ENCODE measurements at regions not wholly inside any gene's neighbourhood (a gene's known extent, or its start where the extent isn't known, plus 50 kb on each side); places are given as distances from the start of the nearest gene placed in this dataset.
"Not testable (repeated sequence)": the region's sequence is repeated elsewhere in the genome, so short reads cannot be mapped to it uniquely, and the experiment has no call there.

- no peak for DNase-seq (ENCODE audit: low spot score)
These were observed 87.8 kb downstream of the HFE start for GRCh38 chr6:26175033-26175427.

- no peak for DNase-seq (ENCODE audit: low spot score)
These were observed 88.4 kb downstream of the HFE start for GRCh38 chr6:26175428-26176181.

GRCh38 chr6:26179675-26180074 is 92.4 kb downstream of the HFE start:
- no peak for DNase-seq (ENCODE audit: low spot score)

DNA sequence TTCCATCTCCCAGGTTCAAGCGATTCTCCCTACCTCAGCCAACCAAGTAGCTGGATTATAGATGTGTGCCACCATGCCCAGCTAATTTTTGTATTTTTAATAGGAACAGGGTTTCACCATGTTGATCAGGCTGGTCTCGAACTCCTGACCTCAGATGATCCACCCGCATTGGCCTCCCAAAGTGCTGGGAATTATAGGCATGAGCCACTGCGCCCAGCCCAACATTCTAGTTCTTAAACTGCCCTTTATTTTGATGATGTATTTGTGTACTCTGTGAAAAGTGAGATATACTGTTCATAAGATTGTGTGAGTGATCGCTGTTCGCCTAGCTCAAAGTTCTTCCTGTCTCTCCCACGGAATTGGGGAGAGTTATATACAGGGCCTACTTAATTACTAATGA is 93.1 kb downstream of the HFE start:
- no peak for DNase-seq (ENCODE audit: low spot score)

DNA sequence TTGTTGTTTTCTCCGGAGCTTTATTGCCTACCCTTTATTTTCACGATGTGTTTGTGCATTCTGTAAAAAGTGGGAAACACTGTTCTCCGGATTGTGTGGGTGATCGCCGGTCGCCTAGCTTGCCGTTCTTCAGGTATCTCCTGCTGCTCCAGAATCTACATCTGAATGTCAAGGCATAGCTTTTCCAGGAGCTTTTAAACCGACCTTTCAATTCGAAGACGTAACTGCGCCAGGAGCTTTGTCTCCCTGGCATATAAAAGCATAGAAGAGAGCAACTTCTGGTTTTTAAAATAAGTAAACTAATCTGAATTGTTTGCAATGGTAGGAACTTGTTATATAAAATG is 96.0 kb downstream of the HFE start:
- DNase-seq (ENCODE audit: low spot score), result no peak

GRCh38 chr6:26183581-26184366 is 96.5 kb downstream of the HFE start:
- peak; percentile 76 for DNase-seq (ENCODE audit: low spot score)

- no peak for DNase-seq (ENCODE audit: low spot score)
These were observed 97.2 kb downstream of the HFE start for GRCh38 chr6:26184367-26184891.

DNA sequence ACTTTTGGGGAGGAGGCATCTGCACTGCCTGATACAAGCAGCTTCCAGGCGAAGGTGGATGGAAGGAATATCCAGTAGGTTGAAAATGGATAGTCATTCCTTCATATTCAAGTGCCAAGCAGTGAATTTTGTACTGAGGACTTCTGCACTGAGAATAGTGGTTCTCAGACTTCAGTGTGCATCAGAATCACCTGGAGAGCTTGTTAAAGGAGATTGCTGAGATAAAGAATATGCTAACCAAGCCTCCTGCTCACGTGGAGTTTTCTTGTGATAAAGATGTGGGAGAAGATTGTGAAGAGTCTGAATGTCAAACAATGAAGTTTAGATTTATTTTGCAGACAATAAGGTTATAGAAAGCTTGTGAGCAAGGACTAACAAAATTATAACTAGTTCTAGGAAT is 97.8 kb downstream of the HFE start:
- DNase-seq (ENCODE audit: low spot score), result no peak

GRCh38 chr6:26185802-26186201 is 98.6 kb downstream of the HFE start:
- DNase-seq (ENCODE audit: low spot score), result no peak

DNA sequence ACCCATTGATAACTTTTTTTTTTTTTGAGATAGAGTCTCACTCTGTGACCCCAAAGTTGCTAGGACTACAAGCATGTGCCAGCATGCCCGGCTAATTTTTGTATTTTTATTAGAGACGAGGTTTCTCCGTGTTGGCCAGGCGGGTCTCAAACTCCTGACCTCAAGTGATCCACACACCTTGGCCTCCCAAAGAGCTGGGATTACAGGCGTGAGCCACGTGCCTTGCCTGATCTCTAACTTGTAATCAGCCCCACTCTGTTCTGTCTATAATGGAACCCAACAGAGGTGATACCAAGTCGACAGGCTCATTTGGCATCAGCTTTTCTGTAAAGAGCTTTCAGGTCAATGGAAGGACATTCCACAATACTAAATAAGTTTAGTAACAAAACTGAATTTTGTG is 99.4 kb downstream of the HFE start:
- DNase-seq (ENCODE audit: low spot score), result no peak

GRCh38 chr6:26187292-26187691 is 100.1 kb downstream of the HFE start:
- no peak for DNase-seq (ENCODE audit: low spot score)

GRCh38 chr6:26187981-26188635 is 100.9 kb downstream of the HFE start:
- peak; percentile 41 for DNase-seq (ENCODE audit: low spot score)

- not testable (repeated sequence) for DNase-seq (ENCODE audit: low spot score)
These were observed 104.3 kb downstream of the HFE start for GRCh38 chr6:26191512-26191911.

DNA sequence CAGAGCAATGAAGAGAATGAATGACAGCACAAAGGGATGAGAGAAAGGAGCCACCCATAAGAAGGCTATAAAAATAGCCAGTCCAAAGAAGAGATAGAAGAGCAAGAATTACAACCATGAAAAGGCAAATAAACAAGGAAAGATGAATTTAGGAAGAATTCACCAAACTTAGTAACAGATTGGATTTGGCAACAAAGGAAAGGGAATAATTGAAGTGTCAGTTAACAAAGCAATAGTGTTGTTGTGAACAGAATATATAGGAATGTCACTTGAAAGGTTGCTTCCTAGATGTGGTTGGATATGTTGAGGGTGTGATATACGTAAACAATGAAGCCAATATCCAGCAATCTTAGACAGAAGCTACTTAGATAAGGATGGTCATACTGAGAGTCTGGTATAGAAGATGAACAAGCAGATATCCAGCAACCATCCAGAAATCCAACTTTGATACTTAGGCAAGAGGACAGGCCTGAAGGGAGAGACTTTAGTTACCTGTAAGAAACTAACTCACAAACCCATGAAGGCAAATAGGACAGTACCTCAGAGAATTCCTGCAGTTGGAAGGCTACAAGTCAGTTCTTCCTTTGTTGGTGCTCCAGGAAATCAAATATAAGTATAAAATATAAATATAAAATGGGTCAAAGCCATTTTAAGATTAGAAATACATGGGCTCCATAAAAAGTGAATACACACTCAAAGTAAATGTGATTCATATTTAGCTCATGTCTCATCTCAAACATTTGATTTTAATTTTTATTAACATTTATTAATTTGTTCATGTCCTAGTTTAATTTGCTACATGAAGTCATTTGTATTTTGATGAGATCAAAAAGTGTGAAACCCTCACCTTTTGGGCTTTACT is 106.5 kb downstream of the HFE start:
- DNase-seq (ENCODE audit: low spot score), result no peak

DNA sequence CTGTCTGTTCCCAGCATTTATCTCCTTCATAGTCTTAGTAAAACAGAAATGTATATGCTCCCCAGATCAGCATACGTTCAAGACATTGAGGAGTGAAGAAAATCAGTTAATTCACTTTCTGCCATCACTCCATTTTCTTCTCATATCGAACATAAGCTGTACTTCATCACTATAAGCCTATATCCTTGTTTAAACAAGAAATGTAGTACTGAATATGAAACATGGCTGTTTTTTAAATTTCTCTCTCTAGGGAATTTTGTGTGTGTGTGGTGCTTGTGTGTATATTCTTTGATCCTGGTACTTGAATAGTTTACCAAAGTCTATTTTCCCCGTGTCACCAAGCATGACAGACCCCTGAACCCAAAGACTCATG is 107.1 kb downstream of the HFE start:
- no peak for DNase-seq (ENCODE audit: low spot score)

GRCh38 chr6:26194816-26195375 is 107.7 kb downstream of the HFE start:
- DNase-seq (ENCODE audit: low spot score), result no peak

DNA sequence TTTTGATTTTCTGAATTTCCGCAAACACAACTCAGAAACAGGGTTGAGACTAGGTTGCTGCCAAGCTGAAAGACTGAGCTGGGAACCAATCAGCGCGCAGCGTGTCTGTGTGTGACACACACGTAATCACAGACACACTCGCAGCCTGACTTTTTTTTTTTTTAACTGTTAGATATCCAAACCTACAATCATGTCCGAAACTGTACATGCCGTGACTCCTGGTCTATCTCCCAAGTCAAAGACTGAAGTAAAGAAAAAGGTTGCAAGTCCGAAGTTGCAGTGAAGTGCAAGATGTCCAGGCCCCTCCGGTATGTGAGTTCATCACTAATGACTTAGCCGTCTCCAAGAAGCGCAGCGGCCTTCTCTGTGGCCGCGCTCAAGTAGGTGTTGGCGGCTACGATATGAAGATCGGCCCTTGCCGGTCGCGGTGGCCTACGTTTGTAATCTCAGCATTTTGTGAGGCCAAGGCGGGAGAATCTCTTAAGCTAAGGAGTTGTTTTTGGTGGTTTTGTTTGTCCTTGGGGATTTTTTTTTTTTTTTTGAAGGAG is 108.2 kb downstream of the HFE start:
- peak; percentile 81 for DNase-seq (ENCODE audit: low spot score)

- no peak for DNase-seq (ENCODE audit: low spot score)
These were observed 109.0 kb downstream of the HFE start for GRCh38 chr6:26195924-26196845.

DNA sequence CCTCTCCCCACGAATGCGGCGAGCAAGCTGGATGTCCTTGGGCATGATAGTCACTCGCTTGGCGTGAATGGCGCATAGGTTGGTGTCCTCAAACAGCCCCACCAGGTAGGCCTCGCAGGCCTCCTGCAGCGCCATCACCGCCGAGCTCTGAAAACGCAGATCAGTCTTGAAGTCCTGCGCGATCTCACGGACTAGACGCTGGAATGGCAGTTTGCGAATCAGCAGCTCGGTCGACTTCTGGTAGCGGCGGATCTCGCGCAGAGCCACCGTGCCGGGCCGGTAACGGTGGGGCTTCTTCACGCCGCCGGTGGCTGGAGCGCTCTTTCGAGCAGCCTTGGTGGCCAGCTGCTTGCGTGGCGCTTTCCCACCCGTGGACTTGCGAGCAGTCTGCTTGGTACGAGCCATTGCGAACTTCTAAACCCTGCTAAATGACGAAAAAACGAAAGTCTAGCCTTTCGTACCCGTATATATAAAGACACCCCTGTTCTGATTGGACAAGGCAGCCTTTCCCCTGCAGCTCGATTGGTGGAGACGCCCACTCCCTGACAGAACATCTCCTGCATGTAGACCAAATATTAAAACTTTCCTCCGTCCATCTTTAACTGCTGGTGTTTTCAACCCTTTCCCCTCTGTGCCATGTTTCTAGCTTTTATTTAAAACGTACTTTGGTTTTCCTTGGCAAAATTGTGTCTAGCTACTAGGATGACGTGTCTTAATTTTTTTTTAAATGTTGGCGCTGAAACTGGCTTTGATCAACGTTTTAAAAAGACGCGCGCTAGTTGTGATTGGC is 109.8 kb downstream of the HFE start:
- peak; percentile 93 for DNase-seq (ENCODE audit: low spot score)

GRCh38 chr6:26197636-26197932 is 110.4 kb downstream of the HFE start:
- no peak for DNase-seq (ENCODE audit: low spot score)

Measured in SW480 (cell line).